Activated CD4-positive, CD25-positive, alpha-beta regulatory T cell treated with anti-CD3 and anti-CD28 coated beads, Interleukin-2, amount 50 U/mL, for 24 hours (primary cell): ENCODE measurements at regions not wholly inside any gene's neighbourhood (a gene's known extent, or its start where the extent isn't known, plus 50 kb on each side); places are given as distances from the start of the nearest gene placed in this dataset.

Experiments
- ATAC-seq, 2 donors: fragments of 150-1000 bp; cut with Tn5 transposase; one replicate each; pipeline ENCODE4 v1.10.0; 2021; ENCODE audit warnings: mild to moderate bottlenecking in 1 of 2, moderate library complexity in 1 of 2

DNA sequence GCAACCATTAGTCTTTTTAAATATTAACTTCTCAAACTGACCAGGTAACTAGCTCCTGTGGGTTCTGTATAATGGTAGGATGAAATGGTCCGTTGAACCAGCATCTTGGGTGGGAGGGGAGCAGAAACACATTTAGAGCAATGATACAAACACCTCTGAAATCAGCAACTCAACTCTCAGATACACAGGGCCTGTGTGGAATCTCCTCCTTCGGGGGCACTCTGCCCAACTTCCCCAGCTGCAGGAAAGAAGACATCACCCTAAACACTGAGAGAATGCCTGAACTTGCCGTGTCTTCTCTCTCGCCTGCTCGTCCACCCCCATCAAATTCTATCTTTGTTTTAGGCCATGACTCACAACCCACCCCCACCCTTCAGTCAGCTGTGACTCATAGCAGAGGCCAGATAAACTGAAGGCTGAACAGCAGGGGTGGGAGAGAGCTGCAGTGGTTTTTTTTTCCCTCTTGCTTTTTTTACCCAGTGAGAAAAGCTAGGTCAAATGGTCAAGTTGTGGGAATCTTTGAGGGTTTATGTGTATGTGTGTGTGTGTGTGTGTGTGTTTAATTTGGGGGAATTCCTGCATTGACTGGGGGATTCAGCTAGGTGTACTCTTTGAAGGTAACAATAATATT is 593.4 kb upstream of the JAG1 start:
- no peak for ATAC-seq

DNA sequence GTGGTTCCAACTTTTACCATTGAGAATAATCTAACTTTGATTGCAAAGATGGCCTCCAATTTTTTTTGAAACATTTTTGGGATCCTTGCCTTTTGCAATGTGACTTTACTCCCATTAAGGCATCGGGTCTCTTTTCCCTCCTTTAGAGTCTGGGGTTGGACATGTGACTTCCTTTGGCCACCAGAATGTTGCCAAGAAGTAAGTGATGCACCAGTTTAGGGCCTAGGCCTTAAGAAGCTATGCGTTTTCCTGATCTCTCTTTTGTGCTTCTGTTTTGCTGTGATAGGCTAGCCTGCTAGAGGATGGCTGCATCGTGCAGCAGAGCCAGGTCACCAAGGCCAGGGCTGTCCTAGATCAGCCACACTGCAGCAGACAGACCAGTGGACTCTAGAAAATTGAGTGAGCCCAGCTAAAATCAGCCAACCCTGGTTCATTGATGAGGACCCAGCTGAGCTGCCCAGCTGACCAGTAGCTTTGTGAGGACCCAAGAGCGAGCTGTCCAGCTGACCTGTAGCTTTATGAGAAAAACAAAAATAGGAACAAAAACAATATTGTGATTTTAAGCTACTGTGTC is 594.0 kb upstream of the JAG1 start:
- no peak for ATAC-seq

DNA sequence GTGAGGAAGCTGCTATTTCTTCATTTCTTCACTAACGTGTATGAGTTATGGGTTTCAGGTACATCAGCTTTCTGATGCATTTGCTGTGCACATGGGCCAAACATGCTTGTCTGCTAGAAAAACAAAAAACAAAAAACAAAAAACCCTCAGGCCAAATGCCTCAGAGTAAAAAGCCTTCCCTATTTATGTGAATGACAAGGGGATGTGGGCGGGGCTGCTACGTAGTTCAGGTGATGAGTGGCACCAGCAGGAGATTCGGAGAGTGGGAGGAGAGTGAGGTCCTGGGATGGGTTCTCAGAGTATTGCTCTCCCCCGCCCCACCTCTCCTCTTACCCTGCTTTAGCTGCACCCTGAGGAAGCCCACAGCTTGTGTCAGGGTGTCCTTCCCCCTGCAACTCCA is 596.8 kb upstream of the JAG1 start:
- ATAC-seq: no peak

DNA sequence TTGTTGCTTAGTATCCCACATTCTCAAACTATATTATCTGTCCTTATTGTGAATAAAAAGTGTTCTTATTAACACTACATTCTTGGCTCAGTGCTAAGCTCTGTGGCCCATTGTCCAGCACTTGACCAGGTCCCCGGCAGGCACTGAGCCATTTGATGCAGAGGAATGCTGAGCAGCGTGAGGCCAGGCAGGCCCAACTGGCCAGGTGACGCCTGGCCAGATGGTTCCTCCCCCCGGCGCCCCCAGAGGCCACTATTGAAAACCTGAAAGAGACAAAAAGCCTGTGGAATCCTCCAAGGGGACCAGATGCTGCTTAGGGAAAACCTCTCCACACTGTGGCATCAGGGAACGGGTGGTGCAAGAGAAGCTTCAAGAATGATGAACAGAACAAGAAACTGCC is 597.5 kb upstream of the JAG1 start:
- no peak for ATAC-seq

DNA sequence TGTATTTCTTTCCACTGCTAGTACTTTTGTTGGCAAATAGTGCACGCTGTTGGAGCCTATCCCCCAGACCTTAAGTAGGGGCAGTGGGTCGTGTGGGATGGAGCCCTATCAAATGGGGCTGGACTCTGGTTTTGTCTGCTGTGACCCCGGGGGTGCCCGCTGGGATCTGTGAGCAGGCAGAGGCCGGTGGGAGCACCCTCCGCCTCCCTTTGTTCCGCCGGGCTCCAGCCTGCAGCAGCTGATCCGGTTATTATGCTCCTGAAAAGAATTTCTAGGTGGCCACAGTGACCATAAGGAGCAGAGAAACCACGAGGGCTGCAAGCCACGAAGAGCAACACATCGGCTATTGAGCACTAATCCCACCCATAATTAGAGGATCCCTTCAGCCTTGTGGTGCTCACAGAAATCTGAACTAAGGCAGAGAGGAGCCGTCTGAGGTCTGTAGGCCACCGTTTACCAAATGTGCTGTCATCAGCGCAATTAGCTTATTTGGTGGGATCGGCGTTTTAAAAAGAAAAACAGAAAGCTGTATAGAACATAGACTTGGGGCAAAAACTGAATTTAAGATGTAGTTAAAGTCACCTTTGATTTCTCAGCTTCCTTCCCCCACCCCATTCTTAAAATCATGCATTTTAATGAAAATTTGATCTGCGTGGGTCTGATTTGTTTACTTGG is 598.3 kb upstream of the JAG1 start:
- no peak for ATAC-seq

DNA sequence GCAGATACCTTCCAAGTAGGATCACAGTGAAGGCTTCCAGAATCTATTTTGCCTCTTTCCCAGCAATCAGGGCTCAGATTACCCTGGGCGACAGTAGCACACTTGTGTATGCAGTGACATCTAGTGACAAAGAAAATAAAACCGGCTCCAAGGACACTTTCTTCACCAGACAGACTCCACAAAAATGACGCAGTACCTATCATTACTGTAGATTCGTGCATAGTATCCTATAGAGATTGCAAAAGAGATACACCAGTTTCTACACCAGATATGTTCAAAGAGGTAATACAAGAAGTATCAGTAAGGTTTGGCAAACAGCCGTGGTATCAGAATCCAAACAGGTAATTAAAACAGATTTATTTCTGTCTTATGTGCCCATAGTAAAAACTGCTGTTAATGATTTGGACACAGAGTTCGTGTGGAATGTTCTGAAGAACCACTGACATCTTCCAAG is 600.4 kb upstream of the JAG1 start:
- ATAC-seq: no peak

DNA sequence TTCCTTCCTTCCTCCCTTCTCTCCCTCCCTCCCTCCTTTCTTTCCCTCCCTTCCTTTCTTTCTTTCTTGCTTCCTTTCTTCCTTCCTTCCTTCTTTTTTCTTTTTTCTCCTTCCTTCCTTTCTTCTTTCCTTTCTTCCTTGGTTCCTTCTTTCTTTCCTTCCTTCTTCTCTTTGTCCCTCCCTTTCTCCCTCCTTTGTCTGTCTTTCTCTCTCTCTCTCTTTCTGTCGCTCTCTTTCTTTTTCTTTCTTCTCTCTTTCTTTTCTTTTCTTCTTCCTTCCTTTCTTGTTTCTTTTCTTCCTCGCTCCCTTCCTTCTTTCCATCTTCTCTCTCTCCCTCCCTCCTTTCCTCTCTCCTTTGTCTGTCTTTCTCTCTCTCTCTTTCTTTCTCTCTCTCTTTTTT is 601.9 kb upstream of the JAG1 start:
- ATAC-seq: no peak

DNA sequence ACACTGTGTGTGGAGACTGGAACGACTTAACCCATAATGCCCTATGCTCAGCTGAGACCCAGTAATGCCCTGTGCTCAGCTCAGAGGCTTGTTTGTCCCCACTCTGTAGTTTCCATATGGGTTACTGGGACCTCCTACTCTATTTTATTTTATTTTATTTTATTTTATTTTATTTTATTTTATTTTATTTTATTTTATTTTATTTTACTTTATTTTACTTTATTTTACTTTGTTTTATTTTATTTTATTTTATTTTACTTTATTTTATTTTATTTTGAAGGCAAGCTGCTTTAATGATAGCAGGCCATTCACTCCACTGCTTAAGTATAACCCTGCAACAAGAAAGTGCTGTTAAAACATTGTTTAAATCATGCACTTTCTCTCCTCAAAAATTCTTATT is 603.4 kb upstream of the JAG1 start:
- no peak for ATAC-seq

DNA sequence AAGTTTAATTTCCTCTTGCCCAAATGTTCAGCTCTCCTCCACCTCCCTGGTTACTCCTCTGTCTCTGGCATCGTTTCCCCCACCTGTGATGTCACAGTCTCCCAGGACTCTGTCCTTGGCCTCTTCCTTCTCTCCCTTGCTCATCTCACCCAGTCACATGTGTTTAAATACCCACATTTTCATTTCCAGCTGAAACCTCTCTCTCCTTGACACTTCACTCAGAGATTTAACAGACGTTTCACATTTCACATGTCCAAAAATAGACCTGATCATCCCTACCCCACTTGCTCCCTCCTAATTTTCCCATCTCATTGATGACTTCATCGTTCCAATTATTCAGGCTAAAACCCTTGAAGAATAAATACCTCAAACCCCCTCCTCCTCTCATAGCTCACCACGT is 604.1 kb upstream of the JAG1 start:
- no peak for ATAC-seq

DNA sequence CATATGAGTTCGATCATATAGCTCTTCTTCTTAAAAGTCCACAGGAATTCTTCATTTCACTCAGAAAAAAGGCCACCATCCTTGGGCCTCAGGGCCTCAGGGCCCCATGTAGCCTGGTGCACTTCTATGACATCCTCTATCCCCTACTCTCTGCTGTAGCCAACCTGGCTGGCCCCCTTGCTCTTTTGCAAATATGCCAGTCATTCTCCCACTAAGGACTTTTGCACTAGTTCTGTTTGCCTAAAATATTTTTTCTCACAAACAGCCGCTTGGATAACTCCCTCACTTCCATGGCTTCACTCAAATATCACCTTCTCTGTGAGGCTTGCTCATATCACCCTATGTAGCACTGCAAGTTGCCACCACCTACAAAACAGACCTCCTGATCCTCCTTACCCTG is 604.7 kb upstream of the JAG1 start:
- ATAC-seq: no peak

DNA sequence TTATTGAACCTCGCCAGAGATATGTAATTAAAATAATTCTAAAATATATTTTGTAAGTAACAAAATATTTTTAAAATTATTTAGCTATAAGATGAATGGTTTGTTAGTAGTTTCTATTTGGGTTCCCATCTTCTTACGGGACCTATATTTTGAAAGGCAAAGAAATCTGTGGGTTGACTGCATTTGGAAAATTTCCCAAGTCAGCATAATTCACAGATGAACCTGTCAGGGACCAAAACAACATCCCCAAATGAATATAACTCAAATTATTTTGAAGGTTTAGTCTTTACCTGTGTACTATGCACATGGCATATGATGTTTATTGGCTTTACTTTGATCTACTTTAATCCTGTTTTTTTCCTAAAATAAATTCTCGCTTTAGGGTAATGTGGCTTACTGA is 607.4 kb upstream of the JAG1 start:
- ATAC-seq: no peak

DNA sequence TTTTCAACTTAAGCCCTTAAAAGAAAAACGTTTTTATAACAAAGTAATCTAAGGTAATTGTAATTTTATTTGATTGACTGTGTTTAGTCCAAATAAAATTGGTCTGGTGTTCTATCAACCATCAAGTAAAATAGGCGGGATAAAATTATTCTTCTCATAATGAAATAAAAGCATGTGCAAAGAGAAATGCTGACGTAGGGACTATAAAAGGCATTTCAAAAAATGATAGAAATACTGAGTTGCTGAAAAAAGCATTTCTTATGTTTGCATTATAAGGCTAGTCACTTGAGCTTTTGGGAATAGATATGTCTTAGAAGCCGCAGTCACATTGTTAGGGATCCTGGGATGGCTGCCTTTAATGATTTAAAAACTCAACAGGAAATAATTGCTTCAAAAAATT is 608.0 kb upstream of the JAG1 start:
- ATAC-seq: no peak

DNA sequence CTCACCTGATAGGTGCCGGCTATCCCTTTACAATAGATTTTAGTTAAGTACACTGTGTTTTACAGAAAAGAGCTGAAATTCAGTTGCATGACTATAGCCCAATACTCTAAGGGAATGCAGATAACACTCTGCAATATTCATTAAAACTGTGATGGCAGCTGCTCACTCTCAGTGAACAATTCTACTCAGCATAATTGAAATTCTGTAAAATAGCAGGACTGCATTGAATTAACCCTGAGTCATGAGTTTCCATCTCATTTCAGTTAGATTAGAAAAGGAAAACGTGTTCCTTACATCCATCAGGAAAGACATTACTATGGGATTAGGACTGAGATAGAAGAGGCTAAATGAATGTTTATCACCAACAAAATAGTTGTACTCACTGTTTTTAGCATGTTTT is 613.3 kb upstream of the JAG1 start:
- no peak for ATAC-seq

DNA sequence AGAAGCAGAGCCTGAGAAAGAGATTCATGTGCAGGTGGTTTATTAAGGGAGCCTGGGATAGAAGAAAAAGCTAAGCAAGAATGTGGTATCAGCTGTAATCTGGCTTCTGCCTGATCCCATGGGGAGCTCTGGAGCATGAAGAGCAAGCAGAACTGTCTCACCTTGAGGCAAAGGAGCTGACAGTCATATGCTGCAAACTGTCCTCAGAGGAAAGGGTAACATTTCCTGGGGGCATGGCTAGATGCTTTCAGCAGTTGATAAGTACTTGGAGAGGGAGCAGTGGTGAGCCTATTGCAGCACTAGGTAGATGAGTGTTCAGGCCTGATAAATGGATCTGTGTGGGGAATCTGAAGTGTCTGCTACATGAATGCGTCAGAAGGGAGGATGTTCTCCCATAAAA is 621.5 kb upstream of the BTBD3 start:
- no peak for ATAC-seq

DNA sequence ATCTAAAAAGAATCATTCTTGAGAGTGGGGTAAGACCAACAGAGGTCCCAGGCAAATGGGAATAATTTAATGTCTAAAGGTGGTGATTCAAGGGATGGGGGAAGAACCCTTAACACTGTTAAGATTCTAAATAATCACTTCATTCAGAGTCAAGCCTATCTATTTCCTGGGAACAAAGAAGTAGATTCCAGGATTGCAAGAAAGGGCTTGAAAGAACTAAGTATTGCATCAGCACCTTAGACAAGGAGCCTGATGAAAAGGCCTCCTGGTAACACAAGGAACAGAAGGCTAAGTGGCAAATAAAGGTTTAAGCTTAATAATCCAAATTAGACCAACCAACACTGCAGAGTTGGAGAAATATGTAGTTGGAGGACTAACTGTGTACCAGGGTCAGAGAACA is 620.7 kb upstream of the BTBD3 start:
- no peak for ATAC-seq

DNA sequence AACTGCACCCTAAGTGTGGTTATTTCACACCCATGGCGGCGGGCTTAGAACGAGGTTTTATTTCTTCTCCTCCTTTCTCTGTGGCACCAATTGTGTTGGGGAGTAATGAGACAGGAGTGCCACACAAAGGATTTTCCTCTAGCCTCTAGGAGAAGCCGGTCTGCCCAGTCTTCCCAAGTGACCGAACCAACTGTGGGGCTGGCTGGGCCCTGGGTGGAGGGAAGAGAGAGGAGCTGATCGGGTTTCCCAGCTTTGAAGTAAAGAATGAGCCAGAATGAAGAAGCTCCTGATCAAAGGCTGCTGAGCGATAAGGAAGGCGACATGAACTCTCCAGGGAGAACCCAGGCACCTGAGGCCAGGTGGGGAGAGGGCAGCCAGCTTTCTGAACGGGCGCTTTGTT is 616.0 kb upstream of the BTBD3 start:
- ATAC-seq: no peak

DNA sequence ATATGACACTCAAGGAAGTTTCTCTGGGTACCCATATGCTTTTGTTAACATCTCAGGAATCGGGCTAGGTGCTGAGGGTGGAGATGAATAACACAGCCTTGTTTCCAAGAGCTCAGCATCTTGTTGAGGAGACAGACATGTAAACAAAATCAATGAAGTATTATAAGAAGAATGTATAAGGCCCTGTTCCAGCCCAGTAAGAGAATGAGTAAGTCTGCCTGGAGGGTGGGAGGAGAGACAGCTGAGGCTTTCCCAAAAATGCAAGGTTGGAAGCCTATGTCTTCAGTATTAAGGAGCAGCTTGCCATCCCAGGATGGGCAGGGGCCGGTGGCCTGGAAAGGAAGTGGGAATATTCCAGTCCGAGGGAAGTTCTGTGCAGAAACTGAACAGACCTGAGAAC is 615.3 kb upstream of the BTBD3 start:
- ATAC-seq: no peak

DNA sequence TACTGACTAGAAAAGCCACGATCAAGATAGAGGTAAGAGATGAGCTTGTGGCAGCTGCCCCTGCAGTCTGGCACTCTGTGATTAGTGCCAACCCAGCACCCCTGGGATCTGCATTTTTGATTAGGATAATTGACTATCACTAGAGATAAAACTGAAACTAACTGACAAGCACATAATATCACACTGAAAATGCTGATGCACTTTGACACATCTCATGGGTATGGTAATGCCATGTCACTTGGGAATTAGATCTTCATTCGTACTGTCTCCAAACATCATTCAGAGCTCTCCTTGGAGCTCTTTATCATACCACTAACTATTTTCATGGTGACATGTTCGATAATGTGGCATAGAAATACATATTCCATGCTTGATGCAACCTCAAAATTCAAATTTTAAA is 612.9 kb upstream of the BTBD3 start:
- no peak for ATAC-seq

DNA sequence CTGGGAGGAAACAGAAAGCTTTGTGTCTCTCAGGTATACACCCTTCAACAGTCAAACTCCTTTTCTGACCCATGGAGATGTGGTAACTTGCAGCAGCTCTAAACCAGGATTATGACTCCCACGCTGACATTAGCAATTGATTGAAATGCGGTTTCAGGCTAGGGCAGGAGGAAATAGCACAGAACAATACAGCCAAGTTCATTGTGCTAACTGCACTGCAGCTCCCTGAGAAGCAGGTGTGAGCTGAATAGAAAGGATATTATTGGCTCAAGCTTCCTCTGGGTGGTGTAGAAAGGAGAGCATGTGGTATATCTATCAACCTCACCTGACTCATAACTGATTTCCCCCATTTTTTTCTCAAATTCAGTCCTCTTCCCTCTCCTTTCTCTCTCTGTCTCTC is 612.3 kb upstream of the BTBD3 start:
- no peak for ATAC-seq

DNA sequence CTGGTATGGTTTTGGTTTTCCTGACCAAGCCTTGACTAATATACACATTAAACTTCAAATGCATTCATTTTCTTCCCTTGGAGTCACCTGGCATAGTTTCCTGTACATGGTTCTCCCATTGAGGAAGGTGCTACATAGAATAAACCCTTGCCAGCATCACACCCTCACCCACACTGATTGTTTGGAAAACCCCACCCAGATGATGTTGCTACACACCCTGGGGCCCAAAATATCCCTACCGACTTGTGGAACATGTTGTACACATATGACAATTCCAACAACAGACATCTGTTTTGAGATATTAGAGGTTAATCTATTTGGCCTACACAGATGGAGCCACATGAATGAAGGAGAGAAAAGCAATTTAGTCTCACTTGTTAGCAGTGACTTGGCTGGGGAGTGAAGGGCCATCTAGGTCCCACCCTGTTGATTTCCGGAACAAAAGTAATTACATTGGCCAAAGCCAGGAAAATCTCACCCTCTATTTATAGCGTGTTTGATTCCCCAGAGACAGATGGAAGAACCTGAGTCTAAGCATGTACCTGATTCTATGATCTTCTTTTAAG is 606.0 kb upstream of the BTBD3 start:
- no peak for ATAC-seq

DNA sequence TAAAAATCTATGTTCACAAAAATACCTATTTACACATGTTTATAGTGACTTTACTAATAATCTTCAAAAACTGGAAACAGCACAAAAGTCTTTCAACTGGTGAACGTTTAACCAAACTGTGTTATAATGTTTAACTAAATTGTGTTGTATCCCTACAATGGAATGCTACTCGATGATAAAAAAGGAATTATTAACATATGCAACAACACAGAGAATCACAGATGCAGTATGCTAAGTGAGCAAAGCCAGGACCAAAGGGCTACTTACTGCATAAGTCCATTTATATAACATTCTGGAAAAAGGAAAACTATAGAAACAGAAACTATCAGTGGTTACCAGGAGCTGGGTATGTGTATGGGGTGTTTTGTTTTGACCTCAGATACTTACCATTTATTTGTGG is 602.2 kb upstream of the BTBD3 start:
- no peak for ATAC-seq

DNA sequence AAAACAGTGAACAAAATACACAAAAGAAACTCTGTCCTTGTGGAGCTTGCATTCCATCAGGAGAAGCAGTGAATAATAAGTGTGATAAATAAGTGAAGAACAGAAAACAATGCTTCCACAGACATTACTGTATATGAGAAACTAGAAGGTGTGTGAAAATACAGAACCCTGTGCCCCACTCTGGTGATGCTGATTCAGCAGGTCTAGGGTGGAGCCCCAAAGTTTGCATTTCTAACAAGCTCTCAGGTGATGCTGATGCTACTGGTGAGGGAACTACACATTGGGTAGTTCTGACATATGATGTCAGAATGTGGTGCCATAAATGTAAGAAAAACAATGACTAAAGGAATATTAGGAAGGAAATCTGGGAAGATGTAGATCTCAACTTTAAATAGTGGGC is 601.4 kb upstream of the BTBD3 start:
- no peak for ATAC-seq

DNA sequence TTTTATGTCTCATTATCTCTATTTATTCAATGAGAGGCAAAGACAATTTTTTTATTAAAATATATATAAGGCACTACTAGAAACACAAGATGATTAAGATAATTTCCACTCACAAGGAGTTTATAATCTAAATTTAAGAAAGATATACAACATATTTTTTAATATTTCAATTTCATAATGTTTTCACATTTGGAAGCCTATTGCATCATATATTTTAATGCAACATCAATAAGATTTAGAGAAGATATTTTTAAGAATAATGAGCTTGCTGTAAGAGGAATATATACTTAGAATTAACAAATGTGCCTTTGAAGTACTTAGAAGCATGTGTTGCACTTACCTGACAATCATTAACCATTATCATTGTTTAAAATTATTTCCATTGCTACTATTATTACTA is 597.7 kb upstream of the BTBD3 start:
- ATAC-seq: no peak

DNA sequence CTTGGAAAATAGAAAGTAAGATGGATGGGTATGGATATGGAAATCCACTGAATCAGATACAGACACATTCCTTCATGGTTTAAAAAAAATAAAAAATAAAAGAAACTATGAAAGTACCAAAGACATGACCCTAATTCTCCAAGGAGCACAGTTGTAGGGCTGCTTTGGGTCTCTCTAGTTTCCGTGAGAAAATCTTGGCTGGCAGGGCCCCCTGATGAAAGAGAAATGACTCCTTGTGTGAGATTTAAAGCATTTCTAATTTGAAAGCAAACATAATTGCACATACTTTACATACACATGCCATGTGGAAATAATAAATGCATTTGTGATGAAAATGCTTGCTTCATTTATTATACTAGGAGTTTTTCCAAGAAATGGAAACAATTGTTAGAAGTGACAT is 593.9 kb upstream of the BTBD3 start:
- no peak for ATAC-seq
